GM21360 (cell line): ENCODE measurements at regions not wholly inside any gene's neighbourhood (a gene's known extent, or its start where the extent isn't known, plus 50 kb on each side); places are given as distances from the start of the nearest gene placed in this dataset.
A peak's percentile ranks its signal among the peaks of the same experiment; 100 is the strongest.
"Not testable (repeated sequence)": the region's sequence is repeated elsewhere in the genome, so short reads cannot be mapped to it uniquely, and the experiment has no call there.

Experiments used
- ATAC-seq: cut with Tn5 transposase; IDR thresholded peaks from one replicate; pipeline ENCODE4 v1.9.1; 2021; ENCODE audit warnings: mild to moderate bottlenecking, moderate library complexity; ENCODE audit not compliant: unreplicated experiment

GRCh38 chr5:144731786-144732185, 561.1 kb downstream of the KCTD16 start:
- no peak for ATAC-seq

- peak; percentile 60 for ATAC-seq
These were observed 541.4 kb downstream of the KCTD16 start for GRCh38 chr5:144712090-144712489.

GRCh38 chr5:144711172-144711571, 540.5 kb downstream of the KCTD16 start:
- no peak for ATAC-seq

GRCh38 chr5:144710637-144711036, 540.0 kb downstream of the KCTD16 start:
- no peak for ATAC-seq

- ATAC-seq: no peak
These were observed 533.1 kb downstream of the KCTD16 start for GRCh38 chr5:144703776-144704175.

GRCh38 chr5:144698484-144698883, 527.8 kb downstream of the KCTD16 start:
- no peak for ATAC-seq

- ATAC-seq: no peak
These were observed 527.2 kb downstream of the KCTD16 start for GRCh38 chr5:144697847-144698262.

- no peak for ATAC-seq
These were observed 521.3 kb downstream of the KCTD16 start for GRCh38 chr5:144691936-144692335.

GRCh38 chr5:144684899-144685298, 514.2 kb downstream of the KCTD16 start:
- no peak for ATAC-seq

GRCh38 chr5:144680711-144681110, 510.0 kb downstream of the KCTD16 start:
- no peak for ATAC-seq

GRCh38 chr5:144671066-144671465, 500.4 kb downstream of the KCTD16 start:
- no peak for ATAC-seq

- ATAC-seq: no peak
These were observed 489.1 kb downstream of the KCTD16 start for GRCh38 chr5:144659634-144660227.

GRCh38 chr5:144644317-144644716, 473.6 kb downstream of the KCTD16 start:
- no peak for ATAC-seq

- no peak for ATAC-seq
These were observed 468.1 kb downstream of the KCTD16 start for GRCh38 chr5:144638787-144639186.

GRCh38 chr5:144634138-144634537, 463.5 kb downstream of the KCTD16 start:
- ATAC-seq: no peak

- ATAC-seq: no peak
These were observed 427.9 kb downstream of the KCTD16 start for GRCh38 chr5:144598451-144599068.

GRCh38 chr5:144596517-144596916, 425.8 kb downstream of the KCTD16 start:
- no peak for ATAC-seq

- ATAC-seq: no peak
These were observed 424.2 kb downstream of the KCTD16 start for GRCh38 chr5:144594919-144595318.

- ATAC-seq: not testable (repeated sequence)
These were observed 423.6 kb downstream of the KCTD16 start for GRCh38 chr5:144594234-144594633.

GRCh38 chr5:144585681-144586080, 415.0 kb downstream of the KCTD16 start:
- ATAC-seq: no peak

GRCh38 chr5:144583541-144584449, 413.1 kb downstream of the KCTD16 start:
- no peak for ATAC-seq

- no peak for ATAC-seq
These were observed 411.4 kb downstream of the KCTD16 start for GRCh38 chr5:144582066-144582465.
